Neural progenitor cell (in vitro differentiated cells): ENCODE measurements at regions not wholly inside any gene's neighbourhood (a gene's known extent, or its start where the extent isn't known, plus 50 kb on each side); places are given as distances from the start of the nearest gene placed in this dataset.
"Not testable (repeated sequence)": the region's sequence is repeated elsewhere in the genome, so short reads cannot be mapped to it uniquely, and the experiment has no call there.

ENCODE experiments used
- DNase-seq: peaks from one replicate; pipeline ENCODE4 v3.0.0-alpha.2; 2016; ENCODE audit warnings: low spot score
- H2AFZ ChIP-seq: fragments of 200-600 bp; sonication (generic); replicated peaks from 2 replicates; pipeline ENCODE4 v1.6.1; 2016; ENCODE audit warnings: antibody characterized with exemption
- H3F3A ChIP-seq: fragments of 200-600 bp; sonication (generic); 2 replicates; pipeline ENCODE4 v1.6.1; 2016; ENCODE audit warnings: antibody characterized with exemption, low read depth
- H3K27ac ChIP-seq: fragments of 200-600 bp; sonication (generic); 2 replicates; pipeline ENCODE4 v1.5.1; 2016; ENCODE audit warnings: mild to moderate bottlenecking
- H3K27me3 ChIP-seq: fragments of 200-600 bp; sonication (generic); 2 replicates; pipeline ENCODE4 v1.6.1; 2016; ENCODE audit warnings: mild to moderate bottlenecking, moderate library complexity
- H3K36me3 ChIP-seq: fragments of 200-600 bp; sonication (generic); 2 replicates; pipeline ENCODE4 v1.5.1; 2016
- H3K4me1 ChIP-seq: fragments of 200-600 bp; sonication (generic); 2 replicates; pipeline ENCODE4 v1.6.1; 2016; ENCODE audit warnings: mixed run types
- H3K4me2 ChIP-seq: fragments of 200-600 bp; sonication (generic); 2 replicates; pipeline ENCODE4 v1.6.1; 2016
- H3K4me3 ChIP-seq: fragments of 200-600 bp; sonication (generic); 2 replicates; pipeline ENCODE4 v1.5.1; 2016
- H3K79me2 ChIP-seq: fragments of 200-600 bp; sonication (generic); 2 replicates; pipeline ENCODE4 v1.6.1; 2016; ENCODE audit warnings: low read depth
- H3K9ac ChIP-seq: fragments of 200-600 bp; sonication (generic); 2 replicates; pipeline ENCODE4 v1.6.1; 2016
- H3K9me3 ChIP-seq: fragments of 200-600 bp; sonication (generic); 2 replicates; pipeline ENCODE4 v1.5.1; 2016; ENCODE audit warnings: low read depth
- H4K20me1 ChIP-seq: fragments of 200-600 bp; sonication (generic); 2 replicates; pipeline ENCODE4 v1.6.1; 2016; ENCODE audit warnings: low read depth
- H3K27ac Mint-ChIP-seq: 3 replicates; pipeline ENCODE4 v1.8.0; 2021; ENCODE audit warnings: mixed read lengths
- H3K27me3 Mint-ChIP-seq: 2 replicates; pipeline ENCODE4 v1.8.0; 2022; ENCODE audit warnings: low read depth, mild to moderate bottlenecking, inconsistent platforms, moderate library complexity, mixed read lengths; ENCODE audit not compliant: insufficient read depth
- H3K36me3 Mint-ChIP-seq: 3 replicates; pipeline ENCODE4 v1.8.0; 2021; ENCODE audit warnings: mixed read lengths
- H3K4me1 Mint-ChIP-seq: 3 replicates; pipeline ENCODE4 v1.8.0; 2021; ENCODE audit warnings: mixed read lengths
- H3K4me3 Mint-ChIP-seq: 3 replicates; pipeline ENCODE4 v1.8.0; 2021; ENCODE audit warnings: mild to moderate bottlenecking, moderate library complexity, mixed read lengths
- H3K9me3 Mint-ChIP-seq: 3 replicates; pipeline ENCODE4 v1.8.0; 2020; ENCODE audit warnings: mixed read lengths
- EZH2 ChIP-seq: fragments of 200-600 bp; sonication (generic); IDR thresholded peaks from 2 replicates; pipeline ENCODE4 v1.6.1; 2017; ENCODE audit warnings: antibody characterized with exemption, mild to moderate bottlenecking, moderate library complexity
- EZH2phosphoT487 ChIP-seq: fragments of 200-600 bp; sonication (generic); IDR thresholded peaks from 2 replicates; pipeline ENCODE4 v1.6.1; 2017; ENCODE audit warnings: antibody characterized with exemption
- TF ChIP-seq, protein P1 (sequence below): fragments of 200-600 bp; sonication (generic); IDR thresholded peaks from 2 replicates; pipeline ENCODE4 v1.5.1; 2017; ENCODE audit warnings: antibody characterized with exemption, mild to moderate bottlenecking

DNA sequence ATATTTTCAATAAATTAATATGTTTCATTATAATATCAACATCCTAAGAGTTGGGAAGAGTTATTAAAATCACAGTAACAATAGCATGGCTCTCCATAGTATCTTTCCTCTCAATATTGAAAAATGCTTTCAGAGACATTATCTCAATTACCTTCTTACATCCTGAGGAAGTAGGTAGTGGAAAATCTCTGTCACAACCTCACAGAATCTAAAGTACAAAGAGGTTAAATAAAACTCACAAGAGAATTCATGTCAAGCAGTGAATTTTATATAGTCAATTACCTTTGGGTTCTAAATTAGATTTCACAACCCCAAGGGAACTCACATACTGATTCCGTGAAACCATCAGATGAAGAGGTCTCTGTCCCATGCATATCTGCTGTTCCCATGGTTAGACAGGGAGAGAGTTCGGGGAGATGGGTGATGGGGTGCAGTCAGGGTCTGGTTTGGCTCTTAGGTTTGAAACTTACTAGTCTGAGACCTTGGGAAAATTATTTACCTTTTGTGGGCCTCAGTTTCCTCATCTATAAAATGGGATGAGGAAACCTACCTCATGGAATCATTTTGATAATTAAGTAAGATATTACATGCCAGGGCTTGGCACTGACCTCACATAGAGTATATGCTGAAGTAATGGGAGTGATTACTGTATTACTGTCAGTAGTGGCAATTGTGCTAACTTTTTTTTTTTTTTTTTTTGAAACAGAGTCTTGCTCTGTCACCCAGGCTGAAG lies 74.0 kb upstream of the SNX9 start:
- no peak for DNase-seq
- H3K27ac Mint-ChIP-seq: no peak overlapping the region
- no peak overlapping the region for H3K4me3 Mint-ChIP-seq
- H3K79me2 ChIP-seq: no peaks in the 10 kb centered on the region
- no peaks in the 10 kb centered on the region for H3K27me3 ChIP-seq
- H3K36me3 Mint-ChIP-seq: peaks cover 4% of the 10 kb centered on the region
- H3K36me3 ChIP-seq: no peaks in the 10 kb centered on the region
- no peaks in the 10 kb centered on the region for H3F3A ChIP-seq
- no peak overlapping the region for H3K4me2 ChIP-seq
- H3K4me1 Mint-ChIP-seq: peaks cover 3% of the 10 kb centered on the region
- no peak overlapping the region for H3K9ac ChIP-seq
- TF ChIP-seq EZH2phosphoT487: no peak
- TF ChIP-seq, protein P1, sequence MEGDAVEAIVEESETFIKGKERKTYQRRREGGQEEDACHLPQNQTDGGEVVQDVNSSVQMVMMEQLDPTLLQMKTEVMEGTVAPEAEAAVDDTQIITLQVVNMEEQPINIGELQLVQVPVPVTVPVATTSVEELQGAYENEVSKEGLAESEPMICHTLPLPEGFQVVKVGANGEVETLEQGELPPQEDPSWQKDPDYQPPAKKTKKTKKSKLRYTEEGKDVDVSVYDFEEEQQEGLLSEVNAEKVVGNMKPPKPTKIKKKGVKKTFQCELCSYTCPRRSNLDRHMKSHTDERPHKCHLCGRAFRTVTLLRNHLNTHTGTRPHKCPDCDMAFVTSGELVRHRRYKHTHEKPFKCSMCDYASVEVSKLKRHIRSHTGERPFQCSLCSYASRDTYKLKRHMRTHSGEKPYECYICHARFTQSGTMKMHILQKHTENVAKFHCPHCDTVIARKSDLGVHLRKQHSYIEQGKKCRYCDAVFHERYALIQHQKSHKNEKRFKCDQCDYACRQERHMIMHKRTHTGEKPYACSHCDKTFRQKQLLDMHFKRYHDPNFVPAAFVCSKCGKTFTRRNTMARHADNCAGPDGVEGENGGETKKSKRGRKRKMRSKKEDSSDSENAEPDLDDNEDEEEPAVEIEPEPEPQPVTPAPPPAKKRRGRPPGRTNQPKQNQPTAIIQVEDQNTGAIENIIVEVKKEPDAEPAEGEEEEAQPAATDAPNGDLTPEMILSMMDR: no peak
- TF ChIP-seq EZH2: no peak
- no peak overlapping the region for H2AFZ ChIP-seq
- H3K9me3 Mint-ChIP-seq: peaks cover 40% of the 10 kb centered on the region
- peaks cover 3% of the 10 kb centered on the region for H3K27me3 Mint-ChIP-seq
- H4K20me1 ChIP-seq: no peaks in the 10 kb centered on the region
- H3K9me3 ChIP-seq: no peaks in the 10 kb centered on the region
- H3K4me3 ChIP-seq: no peak overlapping the region
- no peaks in the 10 kb centered on the region for H3K4me1 ChIP-seq
- no peak overlapping the region for H3K27ac ChIP-seq

DNA sequence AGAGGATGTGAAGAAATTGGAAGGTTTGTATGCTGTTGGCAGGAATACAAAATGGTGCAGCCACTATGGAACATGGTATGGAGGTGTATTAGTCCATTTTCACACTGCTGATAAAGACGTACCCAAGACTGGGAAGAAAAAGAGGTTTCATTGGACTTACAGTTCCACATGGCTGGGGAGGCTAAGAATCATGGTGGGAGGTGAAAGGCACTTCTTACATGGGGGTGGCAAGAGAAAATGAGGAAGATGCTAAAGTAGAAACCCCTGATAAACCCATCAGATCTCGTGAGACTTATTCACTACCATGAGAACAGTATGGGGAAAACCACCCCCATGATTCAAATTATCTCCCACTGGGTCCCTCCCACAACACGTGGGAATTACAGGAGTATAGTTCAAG lies 72.1 kb upstream of the SNX9 start:
- not testable (repeated sequence) for H3K36me3 Mint-ChIP-seq, H3K4me1 ChIP-seq, H4K20me1 ChIP-seq, H3K9ac ChIP-seq, H3K4me3 ChIP-seq, H3K36me3 ChIP-seq, H3K27ac Mint-ChIP-seq, H3K79me2 ChIP-seq, H3K27ac ChIP-seq, H2AFZ ChIP-seq, H3K4me2 ChIP-seq, H3K27me3 Mint-ChIP-seq, DNase-seq, H3K4me3 Mint-ChIP-seq, H3K9me3 ChIP-seq, H3K27me3 ChIP-seq
- peaks cover 12% of the 10 kb centered on the region for H3F3A ChIP-seq
- H3K9me3 Mint-ChIP-seq: peaks cover 45% of the 10 kb centered on the region
- H3K4me1 Mint-ChIP-seq: peaks cover 22% of the 10 kb centered on the region

DNA sequence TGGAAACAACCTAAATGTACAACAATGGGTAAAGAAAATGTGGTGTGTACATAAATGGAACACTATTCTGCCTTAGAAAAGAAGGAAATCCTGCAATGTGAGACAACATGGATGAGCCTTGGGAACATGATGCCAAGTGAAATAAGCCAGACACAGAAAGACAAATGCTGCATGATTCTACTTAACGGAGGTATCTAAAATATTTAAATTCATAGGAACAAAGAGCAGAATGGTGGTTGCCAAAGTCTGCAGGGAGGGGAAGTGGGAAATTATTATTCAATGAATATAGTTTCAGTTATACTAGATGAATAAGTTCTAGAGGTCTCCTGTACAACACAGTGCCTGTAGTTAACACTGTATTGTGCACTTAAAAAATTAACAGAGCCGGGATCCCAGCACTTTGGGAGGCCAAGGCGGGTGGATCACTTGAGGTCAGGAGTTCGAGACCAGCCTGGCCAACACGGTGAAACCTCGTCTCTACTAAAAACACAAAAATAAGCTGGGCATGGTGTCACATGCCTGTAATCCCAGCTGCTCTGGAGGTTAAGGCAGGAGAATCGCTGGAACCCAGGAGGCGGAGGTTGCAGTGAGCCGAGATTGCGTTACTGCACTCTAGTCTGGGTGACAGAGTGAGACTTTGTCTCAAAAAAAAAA lies 71.4 kb upstream of the SNX9 start:
- peaks cover 41% of the 10 kb centered on the region for H3K9me3 Mint-ChIP-seq
- DNase-seq: no peak

DNA sequence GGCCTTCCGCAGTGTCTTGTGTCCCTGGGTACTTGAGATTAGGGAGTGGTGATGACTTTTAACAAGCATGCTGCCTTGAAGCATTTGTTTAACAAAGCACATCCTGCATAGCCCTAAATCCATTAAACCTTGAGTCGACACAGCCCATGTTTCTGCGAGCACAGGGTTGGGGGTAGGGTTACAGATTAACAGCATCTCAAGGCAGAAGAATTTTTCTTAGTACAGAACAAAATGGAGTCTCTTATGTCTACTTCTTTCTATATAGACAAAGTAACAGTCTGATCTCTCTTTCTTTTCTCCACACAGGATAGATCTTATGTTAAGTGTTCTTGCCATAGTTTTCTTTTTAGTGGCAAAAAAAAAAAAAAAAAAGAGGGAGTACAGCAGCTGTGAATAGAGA lies 70.2 kb upstream of the SNX9 start:
- not testable (repeated sequence) for H3K27me3 ChIP-seq, H3K27me3 Mint-ChIP-seq, H3K4me1 ChIP-seq, H2AFZ ChIP-seq, H3K4me3 Mint-ChIP-seq, H4K20me1 ChIP-seq, DNase-seq, H3K27ac ChIP-seq, H3K79me2 ChIP-seq, H3K4me2 ChIP-seq, H3K4me3 ChIP-seq, H3K36me3 ChIP-seq, H3K9me3 ChIP-seq, H3K36me3 Mint-ChIP-seq, H3K9ac ChIP-seq, H3K27ac Mint-ChIP-seq
- peaks cover 31% of the 10 kb centered on the region for H3K4me1 Mint-ChIP-seq
- H3K9me3 Mint-ChIP-seq: peaks cover 33% of the 10 kb centered on the region
- H3F3A ChIP-seq: peaks cover 17% of the 10 kb centered on the region

More for the DNA sequence above, 71.4 kb upstream of the SNX9 start:
- no peaks in the 10 kb centered on the region for H4K20me1 ChIP-seq
- no peak overlapping the region for H3K27ac ChIP-seq
- H2AFZ ChIP-seq: no peak overlapping the region
- H3K4me3 ChIP-seq: no peak overlapping the region
- no peaks in the 10 kb centered on the region for H3K9me3 ChIP-seq
- H3K36me3 Mint-ChIP-seq: peaks cover 4% of the 10 kb centered on the region
- no peak overlapping the region for H3K4me3 Mint-ChIP-seq
- peaks cover 17% of the 10 kb centered on the region for H3F3A ChIP-seq
- TF ChIP-seq EZH2phosphoT487 (no peak), EZH2 (no peak)
- TF ChIP-seq, protein P1: no peak
- H3K4me2 ChIP-seq: no peak overlapping the region
- H3K27me3 ChIP-seq: no peaks in the 10 kb centered on the region
- H3K36me3 ChIP-seq: no peaks in the 10 kb centered on the region
- peaks cover 28% of the 10 kb centered on the region for H3K4me1 Mint-ChIP-seq
- peaks cover 7% of the 10 kb centered on the region for H3K4me1 ChIP-seq
- H3K27me3 Mint-ChIP-seq: peaks cover 3% of the 10 kb centered on the region
- H3K27ac Mint-ChIP-seq: no peak overlapping the region
- no peak overlapping the region for H3K9ac ChIP-seq
- H3K79me2 ChIP-seq: no peaks in the 10 kb centered on the region
